GM12878 (cell line): ENCODE measurements at regions not wholly inside any gene's neighbourhood (a gene's known extent, or its start where the extent isn't known, plus 50 kb on each side); places are given as distances from the start of the nearest gene placed in this dataset.

Source experiments
- ATAC-seq: fragments of 200-7000 bp; cut with Tn5 transposase; 3 replicates; pipeline ENCODE4 v1.9.1; 2020; ENCODE audit warnings: mild to moderate bottlenecking, moderate library complexity
- BruUV-seq: library from RNA; stranded (reverse); fragments of 400-500 nt; replicated peaks from 2 replicates; lab custom pipeline; 2021; lab: Mats Ljungman, UMichigan
- CTCF ChIA-PET: fragments of 300-600 bp; sonication (Branson Sonifier 250); formaldehyde crosslinking; extraction: SDS; loops from one replicate; lab custom pipeline; 2021; ENCODE audit warnings: inconsistent platforms; lab: Yijun Ruan, JAX
- POLR2A ChIA-PET: fragments of 350-600 bp; formaldehyde crosslinking; extraction: SDS; loops from one replicate; lab custom pipeline; 2021; ENCODE audit warnings: inconsistent platforms; lab: Charles Lee
- RAD21 ChIA-PET: fragments of 300-600 bp; sonication (Branson Sonifier 250); formaldehyde crosslinking; loops from one replicate; lab custom pipeline; 2023; ENCODE audit warnings: antibody characterized with exemption; ENCODE audit not compliant: unreplicated experiment; lab: Charles Lee
- SMC1A ChIA-PET: fragments of 300-600 bp; sonication (Branson Sonifier 250); formaldehyde crosslinking; loops from one replicate; lab custom pipeline; 2023; ENCODE audit not compliant: unreplicated experiment, uncharacterized antibody; lab: Charles Lee
- DNase-seq: peaks from one replicate; pipeline ENCODE4 v3.0.0-alpha.2; 2011; ENCODE audit warnings: low read depth, low spot score
- FAIRE-seq: peaks from 3 replicates; lab custom pipeline; 2011; peaks lifted over from hg19 to GRCh38; lab: Jason Lieb, UNC
- H2AFZ ChIP-seq: 2 replicates; pipeline ENCODE4 v1.6.0; 2011; ENCODE audit warnings: low read depth, low read length, control low read depth; ENCODE audit not compliant: control insufficient read depth
- H3K27ac ChIP-seq: 2 replicates; pipeline ENCODE4 v1.5.1; 2011; ENCODE audit warnings: control low read depth; ENCODE audit not compliant: control insufficient read depth, insufficient read depth
- H3K27me3 ChIP-seq, 2 experiments: replicated peaks in 1 of 2; 2 replicates each; pipeline versions ENCODE4 v1.6.0 to v1.6.1; 2011; ENCODE audit warnings: low read length in 1 of 2; ENCODE audit not compliant: control insufficient read depth in 2 of 2, insufficient read depth in 2 of 2
- H3K36me3 ChIP-seq, 2 experiments: 2 replicates each; pipeline ENCODE4 v1.5.1; 2011; ENCODE audit warnings: low read length in 1 of 2; ENCODE audit not compliant: control insufficient read depth in 2 of 2, insufficient read depth in 2 of 2
- H3K4me1 ChIP-seq: 2 replicates; pipeline ENCODE4 v1.6.1; 2011; ENCODE audit warnings: mild to moderate bottlenecking, low read length, moderate library complexity, mixed read lengths; ENCODE audit not compliant: control insufficient read depth, insufficient read depth
- H3K4me2 ChIP-seq: 2 replicates; pipeline ENCODE4 v1.6.0; 2011; ENCODE audit warnings: control low read depth; ENCODE audit not compliant: control insufficient read depth, insufficient read depth
- H3K4me3 ChIP-seq: fragments of 200-600 bp; sonication (generic); 2 replicates; pipeline ENCODE4 v1.5.1; 2016
- H3K79me2 ChIP-seq: 2 replicates; pipeline ENCODE4 v1.6.0; 2011; ENCODE audit warnings: low read length; ENCODE audit not compliant: control insufficient read depth, insufficient read depth
- H3K9ac ChIP-seq: 2 replicates; pipeline ENCODE4 v1.8.0; 2011; ENCODE audit warnings: low read length, control low read depth, mixed read lengths; ENCODE audit not compliant: control insufficient read depth, insufficient read depth
- H3K9me3 ChIP-seq: replicated peaks from 3 replicates; pipeline ENCODE4 v1.5.1; 2011; ENCODE audit warnings: mild to moderate bottlenecking, low read length; ENCODE audit not compliant: control insufficient read depth, insufficient read depth
- H4K20me1 ChIP-seq: 2 replicates; pipeline ENCODE4 v1.6.0; 2011; ENCODE audit not compliant: control insufficient read depth, insufficient read depth
- FOXM1 ChIP-seq: IDR thresholded peaks from 2 replicates; pipeline ENCODE4 v1.6.1; 2012; ENCODE audit warnings: low read depth, mild to moderate bottlenecking, inconsistent platforms, low read length, moderate library complexity
- KDM1A ChIP-seq: fragments of 200-600 bp; sonication (generic); IDR thresholded peaks from 2 replicates; pipeline ENCODE4 v1.6.1; 2016; ENCODE audit warnings: borderline replicate concordance
- MTA2 ChIP-seq: fragments of 450-650 bp; IDR thresholded peaks from 2 replicates; pipeline ENCODE4 v1.6.1; 2016; ENCODE audit warnings: low read depth, mild to moderate bottlenecking, moderate library complexity
- MTA3 ChIP-seq: IDR thresholded peaks from 2 replicates; pipeline ENCODE4 v1.6.1; 2012; ENCODE audit warnings: low read length, inconsistent platforms, borderline replicate concordance
- MYB ChIP-seq: fragments of 150-350 bp; IDR thresholded peaks from 2 replicates; pipeline ENCODE4 v1.6.1; 2014; ENCODE audit warnings: mild to moderate bottlenecking, low read depth, low read length, borderline replicate concordance
- NFYB ChIP-seq: IDR thresholded peaks from 2 replicates; pipeline ENCODE4 v1.6.1; 2011; ENCODE audit warnings: low read depth, mild to moderate bottlenecking, low read length, improper control_type of control experiment, moderate library complexity; ENCODE audit not compliant: insufficient read depth
- PML ChIP-seq: IDR thresholded peaks from 2 replicates; pipeline ENCODE4 v1.6.1; 2012; ENCODE audit warnings: low read length, inconsistent platforms
- SMARCA5 ChIP-seq: fragments of 450-650 bp; IDR thresholded peaks from 2 replicates; pipeline ENCODE4 v1.6.1; 2017; ENCODE audit warnings: mild to moderate bottlenecking
- SUZ12 ChIP-seq: fragments of 200-600 bp; sonication (generic); IDR thresholded peaks from one replicate; pipeline ENCODE4 v1.6.1; 2018; ENCODE audit warnings: antibody characterized with exemption, mild to moderate bottlenecking; ENCODE audit not compliant: unreplicated experiment
- USF2 ChIP-seq: IDR thresholded peaks from 2 replicates; pipeline ENCODE4 v1.6.1; 2011; ENCODE audit warnings: low read depth, low read length, improper control_type of control experiment, borderline replicate concordance
- ZNF384 ChIP-seq: IDR thresholded peaks from 2 replicates; pipeline ENCODE4 v1.6.1; 2012; ENCODE audit warnings: low read depth, mild to moderate bottlenecking, low read length, improper control_type of control experiment, borderline replicate concordance
- WGBS: methylation state at CpG from one replicate; pipeline ENCODE4 v1.1.6; 2016; ENCODE audit warnings: low lambda C conversion rate; ENCODE audit not compliant: insufficient replicate concordance, insufficient coverage; ENCODE audit errors: missing lambda C conversion rate; 5-methylcytosine and 5-hydroxymethylcytosine counted together
- in situ Hi-C: fragments of 300-500 bp; cut with MboI; formaldehyde crosslinking; loops from 9 replicates; pipeline ENCODE4 v1.14.3; 2018; ENCODE audit warnings: mixed read lengths
- intact Hi-C: fragments of 100-400 bp; cut with micrococcal nuclease; formaldehyde crosslinking; loops from one replicate; pipeline ENCODE4 v1.14.2; 2022; ENCODE audit not compliant: unreplicated experiment

- no peak overlapping the region for H3K4me2 ChIP-seq
- H3K9me3 ChIP-seq, result no peaks in the 10 kb centered on the region
- no peak overlapping the region for H3K4me3 ChIP-seq
- H3K79me2 ChIP-seq, result no peaks in the 10 kb centered on the region
- ChIA-PET SMC1A (no interaction called here), CTCF (no interaction called here), POLR2A (no interaction called here), RAD21 (no interaction called here)
- H2AFZ ChIP-seq, result no peak overlapping the region
- DNase-seq, result no peak
- H3K4me1 ChIP-seq, result no peaks in the 10 kb centered on the region
- no peaks in the 10 kb centered on the region for H4K20me1 ChIP-seq
- no peak overlapping the region for H3K27ac ChIP-seq
- 0% methylated on average over 2 of the region's 2 CpGs for WGBS
- H3K9ac ChIP-seq, result no peak overlapping the region
- in situ Hi-C loops, result no loop called here
- H3K36me3 ChIP-seq, result no peaks in the 10 kb centered on the region
- intact Hi-C loops, result no loop called here
- H3K27me3 ChIP-seq, result no peaks in the 10 kb centered on the region
- no peak for FAIRE-seq
- TF ChIP-seq NFYB, result no peak
- TF ChIP-seq PML, result no peak
- TF ChIP-seq SUZ12, result no peak
- no peak for TF ChIP-seq USF2
- no peak for TF ChIP-seq MTA3
- no peak for TF ChIP-seq SMARCA5
- TF ChIP-seq FOXM1, result no peak
- no peak for TF ChIP-seq ZNF384
- no peak for TF ChIP-seq MTA2
- TF ChIP-seq MYB, result no peak
- TF ChIP-seq KDM1A, result no peak
- no TSS peak for BruUV-seq
- no peak for ATAC-seq
Observed at GRCh38 chr1:239655023-239655422, 268.7 kb downstream of the CHRM3 start.
